CD4-positive, alpha-beta T cell (primary cell): ENCODE measurements at regions not wholly inside any gene's neighbourhood (a gene's known extent, or its start where the extent isn't known, plus 50 kb on each side); places are given as distances from the start of the nearest gene placed in this dataset.

Experiments
- ATAC-seq: fragments of 200-7000 bp; cut with Tn5 transposase; one replicate; pipeline ENCODE4 v1.10.0; 2022; ENCODE audit warnings: mild to moderate bottlenecking; ENCODE audit not compliant: poor library complexity
- CTCF ChIA-PET: fragments of 350-600 bp; sonication (Branson Sonifier 250); formaldehyde crosslinking; loops from one replicate; lab custom pipeline; 2021; ENCODE audit warnings: antibody characterized with exemption, inconsistent platforms; lab: Charles Lee
- POLR2A ChIA-PET: fragments of 350-600 bp; sonication (Branson Sonifier 250); formaldehyde crosslinking; loops from one replicate; lab custom pipeline; 2021; ENCODE audit warnings: antibody characterized with exemption, inconsistent platforms; lab: Charles Lee
- DNase-seq, 14 experiments: peaks; one replicate each; pipeline ENCODE4 v3.0.0-alpha.2; 2013 to 2020; ENCODE audit warnings: mixed read lengths in 2 of 14
- H3K27ac ChIP-seq, 2 donors: one replicate each; pipeline versions ENCODE4 v1.5.1 to v1.7.0; 2013; ENCODE audit warnings: low read length in 2 of 2, low read depth in 1 of 2, mild to moderate bottlenecking in 1 of 2
- H3K27me3 ChIP-seq, 2 experiments: 1 replicate in 1 of 2; 2 replicates in 1 of 2; pipeline versions ENCODE4 v1.6.1 to v1.7.0; 2013; ENCODE audit warnings: low read length in 2 of 2, control low read depth in 1 of 2, mild to moderate bottlenecking in 1 of 2, moderate library complexity in 1 of 2; ENCODE audit not compliant: insufficient read depth in 2 of 2, control insufficient read depth in 1 of 2
- H3K36me3 ChIP-seq: one replicate; pipeline ENCODE4 v1.6.1; 2013; ENCODE audit warnings: low read length, control low read depth; ENCODE audit not compliant: insufficient read depth
- H3K4me1 ChIP-seq: one replicate; pipeline ENCODE4 v1.6.1; 2013; ENCODE audit warnings: low read length, control low read depth; ENCODE audit not compliant: insufficient read depth
- H3K4me3 ChIP-seq: one replicate; pipeline ENCODE4 v1.5.1; 2013; ENCODE audit warnings: mild to moderate bottlenecking, low read length, moderate library complexity
- H3K9me3 ChIP-seq, 2 experiments: 1 replicate in 1 of 2; 2 replicates in 1 of 2; pipeline versions ENCODE4 v1.6.1 to v1.7.0; 2013; ENCODE audit warnings: low read length in 2 of 2, mild to moderate bottlenecking in 2 of 2, control low read depth in 1 of 2, moderate library complexity in 1 of 2; ENCODE audit not compliant: control insufficient read depth in 1 of 2, insufficient read depth in 1 of 2
- H3K27ac Mint-ChIP-seq: one replicate; pipeline ENCODE4 v1.8.0; 2020; ENCODE audit warnings: mixed read lengths
- H3K27me3 Mint-ChIP-seq: one replicate; pipeline ENCODE4 v1.8.0; 2021; ENCODE audit warnings: mixed read lengths
- H3K36me3 Mint-ChIP-seq: one replicate; pipeline ENCODE4 v1.8.0; 2021; ENCODE audit warnings: low read depth, mixed read lengths
- H3K4me1 Mint-ChIP-seq: one replicate; pipeline ENCODE4 v1.8.0; 2021; ENCODE audit warnings: low read depth, mixed read lengths
- H3K4me3 Mint-ChIP-seq: one replicate; pipeline ENCODE4 v1.8.0; 2020; ENCODE audit warnings: mild to moderate bottlenecking, mixed read lengths
- H3K9me3 Mint-ChIP-seq: one replicate; pipeline ENCODE4 v1.8.0; 2020; ENCODE audit warnings: mixed read lengths
- intact Hi-C, 2 experiments: fragments of 100-400 bp; cut with DNase I in 1 of 2; cut with micrococcal nuclease in 1 of 2; formaldehyde crosslinking; loops; one replicate each; pipeline versions ENCODE4 v1.15.1 to v1.9.0; 2023 to 2025; cut with DNase I, micrococcal nuclease
- TF ChIP-seq, protein P1 (sequence below): fragments of 200-600 bp; IDR thresholded peaks from one replicate; pipeline ENCODE4 v1.8.0; 2022; ENCODE audit warnings: antibody characterized with exemption, mild to moderate bottlenecking

DNA sequence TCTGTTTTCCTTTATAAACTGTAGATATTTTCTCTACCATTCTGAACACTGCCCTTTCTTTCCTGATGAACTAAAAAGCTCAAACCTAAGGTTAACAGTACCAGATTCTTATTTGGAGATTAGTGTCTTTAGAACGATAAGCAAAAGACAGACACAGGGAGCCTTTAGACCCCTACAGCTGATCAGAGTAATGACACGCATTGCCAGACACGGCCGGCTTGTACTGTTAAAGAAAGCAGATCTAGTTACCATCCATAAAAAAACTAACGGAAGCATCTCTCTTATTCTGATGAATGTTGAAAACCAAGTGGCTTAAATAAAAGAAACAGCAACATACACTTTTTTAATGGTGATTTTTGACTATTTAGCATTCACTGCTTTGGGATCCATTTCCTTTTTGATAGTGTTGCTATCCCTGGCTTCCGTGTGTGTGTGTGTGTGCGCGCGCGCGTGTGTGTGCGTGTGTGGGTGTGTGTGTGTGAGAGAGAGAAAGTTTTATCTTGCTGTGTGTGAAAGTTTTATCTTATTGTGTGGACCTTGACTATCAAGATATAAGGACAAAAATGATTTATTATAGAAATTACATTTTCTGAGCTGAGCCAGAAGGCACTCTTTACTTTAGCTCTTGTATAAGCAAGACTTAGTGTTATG lies 95.6 kb upstream of the SLC35B3 start:
- ChIA-PET POLR2A (no interaction called here), CTCF (no interaction called here)
- H3K4me3 Mint-ChIP-seq, result no peak overlapping the region
- Histone ChIP-seq H3K9me3 (peaks cover 0 to 3% of the 10 kb centered on the region in 2 experiments), H3K27ac (no peak overlapping the region), H3K36me3 (no peaks in the 10 kb centered on the region), H3K27me3 (no peaks in the 10 kb centered on the region), H3K4me3 (no peak overlapping the region), H3K4me1 (no peaks in the 10 kb centered on the region)
- H3K27me3 Mint-ChIP-seq, result no peaks in the 10 kb centered on the region
- ATAC-seq (no peak), DNase-seq (no peak)
- no peak overlapping the region for H3K27ac Mint-ChIP-seq
- no peaks in the 10 kb centered on the region for H3K4me1 Mint-ChIP-seq
- TF ChIP-seq, protein P1, sequence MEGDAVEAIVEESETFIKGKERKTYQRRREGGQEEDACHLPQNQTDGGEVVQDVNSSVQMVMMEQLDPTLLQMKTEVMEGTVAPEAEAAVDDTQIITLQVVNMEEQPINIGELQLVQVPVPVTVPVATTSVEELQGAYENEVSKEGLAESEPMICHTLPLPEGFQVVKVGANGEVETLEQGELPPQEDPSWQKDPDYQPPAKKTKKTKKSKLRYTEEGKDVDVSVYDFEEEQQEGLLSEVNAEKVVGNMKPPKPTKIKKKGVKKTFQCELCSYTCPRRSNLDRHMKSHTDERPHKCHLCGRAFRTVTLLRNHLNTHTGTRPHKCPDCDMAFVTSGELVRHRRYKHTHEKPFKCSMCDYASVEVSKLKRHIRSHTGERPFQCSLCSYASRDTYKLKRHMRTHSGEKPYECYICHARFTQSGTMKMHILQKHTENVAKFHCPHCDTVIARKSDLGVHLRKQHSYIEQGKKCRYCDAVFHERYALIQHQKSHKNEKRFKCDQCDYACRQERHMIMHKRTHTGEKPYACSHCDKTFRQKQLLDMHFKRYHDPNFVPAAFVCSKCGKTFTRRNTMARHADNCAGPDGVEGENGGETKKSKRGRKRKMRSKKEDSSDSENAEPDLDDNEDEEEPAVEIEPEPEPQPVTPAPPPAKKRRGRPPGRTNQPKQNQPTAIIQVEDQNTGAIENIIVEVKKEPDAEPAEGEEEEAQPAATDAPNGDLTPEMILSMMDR, result no peak
- H3K9me3 Mint-ChIP-seq, result no peaks in the 10 kb centered on the region
- intact Hi-C loops, result no loop called here
- H3K36me3 Mint-ChIP-seq, result no peaks in the 10 kb centered on the region

DNA sequence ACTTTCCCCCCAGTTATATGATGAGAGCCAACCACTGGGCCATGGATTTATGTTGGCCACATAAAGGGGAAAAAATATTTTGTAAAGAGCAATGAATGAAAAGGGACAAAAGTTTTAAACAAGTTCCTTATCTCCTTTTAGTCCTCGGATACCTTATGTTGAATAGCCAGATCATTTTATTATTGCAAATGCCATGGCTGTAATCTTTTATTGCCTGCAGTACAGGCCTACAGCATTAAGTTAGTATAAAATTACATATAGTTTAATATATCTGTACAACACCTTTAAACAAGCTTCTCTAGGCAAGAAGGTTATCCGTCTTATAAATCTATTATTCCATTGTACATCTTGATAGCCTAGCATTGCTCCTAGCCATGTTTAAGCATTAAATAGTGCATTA lies 93.9 kb upstream of the SLC35B3 start:
- H3K4me3 Mint-ChIP-seq, result no peak overlapping the region
- no peak overlapping the region for H3K4me3 ChIP-seq
- peaks cover 0 to 3% of the 10 kb centered on the region in 2 experiments for H3K9me3 ChIP-seq
- DNase-seq (no peak), ATAC-seq (no peak)
- H3K27me3 ChIP-seq, result no peaks in the 10 kb centered on the region
- TF ChIP-seq, protein P1, result no peak
- no peak overlapping the region for H3K27ac ChIP-seq
- no peaks in the 10 kb centered on the region for H3K4me1 ChIP-seq
- H3K27me3 Mint-ChIP-seq, result no peaks in the 10 kb centered on the region
- intact Hi-C loops, result no loop called here
- no peak overlapping the region for H3K27ac Mint-ChIP-seq
- H3K4me1 Mint-ChIP-seq, result no peaks in the 10 kb centered on the region
- H3K36me3 Mint-ChIP-seq, result no peaks in the 10 kb centered on the region
- CTCF ChIA-PET, result no interaction called here
- POLR2A ChIA-PET, result no interaction called here
- H3K36me3 ChIP-seq, result no peaks in the 10 kb centered on the region
- H3K9me3 Mint-ChIP-seq, result no peaks in the 10 kb centered on the region

DNA sequence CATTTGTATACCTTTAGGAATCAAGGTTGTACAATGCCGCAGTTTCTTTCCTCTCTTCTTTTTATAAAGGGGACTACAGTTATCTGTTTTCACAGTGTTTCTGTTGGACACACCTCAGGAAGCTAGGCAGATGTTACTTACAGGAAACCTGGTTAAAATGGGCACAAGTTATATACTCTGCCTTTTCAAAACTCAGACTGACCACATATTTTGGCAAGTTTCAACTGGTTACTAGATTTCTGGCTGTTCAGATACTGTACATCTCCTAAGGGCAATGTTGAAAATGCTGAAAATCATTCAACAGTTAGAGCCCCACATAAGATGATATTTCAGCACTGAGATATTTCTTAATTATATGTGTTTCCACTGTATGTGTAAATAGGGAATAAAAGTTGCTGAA lies 92.5 kb upstream of the SLC35B3 start:
- no peaks in the 10 kb centered on the region for H3K4me1 ChIP-seq
- no peak overlapping the region for H3K4me3 Mint-ChIP-seq
- H3K27ac ChIP-seq, result no peak overlapping the region
- ChIA-PET POLR2A (no interaction called here), CTCF (no interaction called here)
- peaks cover 0 to 3% of the 10 kb centered on the region in 2 experiments for H3K9me3 ChIP-seq
- H3K4me3 ChIP-seq, result no peak overlapping the region
- TF ChIP-seq, protein P1, result no peak
- no peaks in the 10 kb centered on the region for H3K27me3 ChIP-seq
- no peaks in the 10 kb centered on the region for H3K4me1 Mint-ChIP-seq
- no peak for DNase-seq
- no peaks in the 10 kb centered on the region for H3K36me3 Mint-ChIP-seq
- H3K9me3 Mint-ChIP-seq, result no peaks in the 10 kb centered on the region
- H3K27ac Mint-ChIP-seq, result no peak overlapping the region
- intact Hi-C loops, result no loop called here
- ATAC-seq, result no peak
- no peaks in the 10 kb centered on the region for H3K27me3 Mint-ChIP-seq
- no peaks in the 10 kb centered on the region for H3K36me3 ChIP-seq
